Cardiac muscle cell (in vitro differentiated cells and primary cell): ENCODE measurements at regions not wholly inside any gene's neighbourhood (a gene's known extent, or its start where the extent isn't known, plus 50 kb on each side); places are given as distances from the start of the nearest gene placed in this dataset.

Experiments
- DNase-seq, 2 donors: peaks; one replicate each; pipeline versions ENCODE4 v3.0.0 to v3.0.0-alpha.2; 2010 to 2017; ENCODE audit warnings: low read depth in 1 of 2, low spot score in 1 of 2
- H3K27ac ChIP-seq: fragments of 200-600 bp; sonication (generic); 2 replicates; pipeline ENCODE4 v1.5.1; 2016
- H3K27me3 ChIP-seq: fragments of 200-600 bp; sonication (generic); 2 replicates; pipeline ENCODE4 v1.6.0; 2016; ENCODE audit warnings: control low read depth
- H3K36me3 ChIP-seq: fragments of 200-600 bp; sonication (generic); 2 replicates; pipeline ENCODE4 v1.5.1; 2016; ENCODE audit warnings: control low read depth
- H3K4me1 ChIP-seq: fragments of 200-600 bp; sonication (generic); 2 replicates; pipeline ENCODE4 v1.8.1; 2017; ENCODE audit warnings: low read depth, mild to moderate bottlenecking, mixed run types
- H3K4me3 ChIP-seq: fragments of 200-600 bp; sonication (generic); 2 replicates; pipeline ENCODE4 v1.5.1; 2016; ENCODE audit warnings: mild to moderate bottlenecking
- H3K9me3 ChIP-seq: fragments of 200-600 bp; sonication (generic); 2 replicates; pipeline ENCODE4 v1.5.1; 2017; ENCODE audit warnings: low read depth, mild to moderate bottlenecking, control low read depth
- CTCF ChIP-seq: IDR thresholded peaks from 2 replicates; pipeline ENCODE4 v1.5.1; 2012; ENCODE audit warnings: low read depth, mild to moderate bottlenecking, low read length

DNA sequence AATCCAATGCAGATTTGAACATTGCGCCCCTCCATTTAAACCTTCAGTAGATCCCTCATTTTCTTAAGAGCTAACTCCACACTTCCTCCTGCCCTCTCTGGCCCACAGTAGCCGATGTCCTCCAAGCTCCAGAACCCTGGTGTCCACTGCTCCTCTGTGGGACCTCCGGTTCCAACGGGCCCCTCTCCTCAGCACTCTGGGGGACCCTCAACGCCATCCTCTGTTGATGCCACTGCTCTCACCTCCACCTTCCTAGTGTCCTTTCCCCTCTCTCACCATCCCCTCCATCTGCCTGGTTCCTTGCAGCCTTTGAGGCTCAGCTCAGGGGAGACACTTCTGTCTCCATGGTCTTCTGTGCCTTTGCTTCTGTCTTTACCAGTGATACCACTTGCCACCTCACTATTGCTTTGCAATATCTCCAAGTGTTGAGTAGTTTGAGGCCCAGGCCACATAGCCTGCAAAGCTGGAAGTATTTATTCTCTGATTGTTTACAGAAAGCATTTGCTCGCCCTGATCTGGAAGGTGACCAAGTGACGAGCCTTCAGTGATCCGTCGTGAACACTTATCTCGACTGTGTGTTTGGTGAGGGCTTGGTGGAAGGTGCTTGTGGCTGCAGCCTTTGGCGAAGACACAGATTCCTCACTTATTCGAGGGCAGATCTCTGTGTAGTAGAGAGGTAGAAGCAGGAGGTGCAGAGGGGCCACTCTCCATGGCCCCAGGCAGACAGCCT is 104.8 kb upstream of the SHH start:
- no peaks in the 10 kb centered on the region for H3K4me1 ChIP-seq
- H3K36me3 ChIP-seq = no peaks in the 10 kb centered on the region
- no peak overlapping the region for H3K4me3 ChIP-seq
- no peaks in the 10 kb centered on the region for H3K27me3 ChIP-seq
- no peaks in the 10 kb centered on the region for H3K9me3 ChIP-seq
- H3K27ac ChIP-seq = no peak overlapping the region
- no peak for DNase-seq
- no peak for TF ChIP-seq CTCF

- Histone ChIP-seq H3K4me3 (no peak overlapping the region), H3K27ac (no peak overlapping the region), H3K4me1 (no peaks in the 10 kb centered on the region), H3K36me3 (no peaks in the 10 kb centered on the region), H3K27me3 (no peaks in the 10 kb centered on the region), H3K9me3 (no peaks in the 10 kb centered on the region)
- no peak for TF ChIP-seq CTCF
- no peak for DNase-seq
Measured at GRCh38 chr7:155914341-155914740, 102.1 kb upstream of the SHH start.

DNA sequence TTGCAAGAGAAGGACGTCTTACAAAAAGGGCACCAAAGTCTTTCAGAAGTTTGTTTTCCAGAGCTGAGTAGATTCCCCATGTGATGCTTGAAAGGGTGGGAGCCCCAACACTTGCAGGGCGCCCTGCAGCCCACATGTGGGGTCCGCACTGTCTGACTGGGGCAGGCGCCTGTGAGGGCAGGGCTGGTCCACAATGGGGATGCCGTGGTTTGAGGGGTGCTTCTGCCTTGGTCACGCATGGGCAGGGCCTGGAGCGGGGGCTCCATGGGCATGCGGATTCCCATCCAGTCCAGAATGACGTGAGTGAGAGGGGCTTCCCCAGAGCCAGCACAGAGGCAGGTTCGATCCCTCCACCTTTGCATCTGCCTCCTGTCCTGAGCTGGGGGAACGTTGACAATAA is 101.5 kb upstream of the SHH start:
- TF ChIP-seq CTCF = no peak
- H3K27ac ChIP-seq = no peak overlapping the region
- H3K4me3 ChIP-seq = no peak overlapping the region
- no peaks in the 10 kb centered on the region for H3K4me1 ChIP-seq
- H3K27me3 ChIP-seq = no peaks in the 10 kb centered on the region
- DNase-seq = no peak
- H3K9me3 ChIP-seq = no peaks in the 10 kb centered on the region
- no peaks in the 10 kb centered on the region for H3K36me3 ChIP-seq

DNA sequence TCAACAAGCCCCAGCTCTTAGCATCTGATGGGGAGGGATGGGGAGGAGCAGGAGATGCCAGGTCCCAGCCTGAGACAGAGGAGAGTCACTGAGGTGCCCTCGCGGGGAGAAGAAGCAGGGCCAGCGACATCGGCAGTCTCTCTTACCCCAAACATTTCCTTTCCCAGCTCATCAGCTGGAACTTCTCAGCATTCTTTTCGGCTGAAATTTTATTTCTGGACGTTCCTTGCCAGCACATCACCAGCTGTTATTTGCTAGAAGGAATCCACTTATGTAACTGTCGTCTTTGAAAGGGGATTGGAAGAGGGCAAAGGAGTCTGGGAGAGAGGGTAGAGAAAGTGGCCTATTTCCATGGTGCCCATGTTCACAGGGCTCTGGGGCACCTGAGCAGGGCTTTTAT is 101.0 kb upstream of the SHH start:
- Histone ChIP-seq H3K36me3 (no peaks in the 10 kb centered on the region), H3K4me3 (no peak overlapping the region), H3K9me3 (no peaks in the 10 kb centered on the region), H3K27me3 (no peaks in the 10 kb centered on the region), H3K4me1 (no peaks in the 10 kb centered on the region), H3K27ac (no peak overlapping the region)
- no peak for DNase-seq
- TF ChIP-seq CTCF = no peak

DNA sequence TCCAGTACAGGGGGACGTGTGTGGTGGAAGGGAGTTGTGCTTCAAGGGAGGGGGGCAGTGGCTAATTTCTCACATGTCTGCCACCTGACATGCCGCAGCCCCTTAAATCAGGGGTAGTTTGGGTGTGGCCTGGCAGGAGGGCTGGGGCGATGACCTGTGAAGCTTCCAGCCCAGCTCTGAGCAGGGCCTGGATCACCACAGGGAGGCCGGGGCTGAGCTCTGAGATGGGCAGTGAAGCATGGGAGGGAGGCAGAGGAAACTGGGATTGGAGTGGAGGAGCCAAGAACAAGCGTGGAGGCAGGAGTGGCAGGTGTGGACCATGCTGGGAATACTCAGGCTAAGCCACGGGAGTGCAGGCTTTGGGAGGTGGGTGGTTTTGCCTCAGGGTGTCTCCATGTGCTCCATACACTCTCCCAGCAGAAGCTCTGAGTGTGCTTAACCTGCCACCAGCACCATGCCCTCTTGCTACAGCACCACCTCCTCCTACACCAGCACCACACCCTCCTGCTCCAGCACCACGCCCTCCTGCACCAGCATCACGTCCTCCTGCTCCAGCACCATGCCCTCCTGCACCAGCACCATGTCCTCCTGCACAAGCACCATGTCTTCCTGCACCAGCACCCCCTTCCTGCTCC is 99.3 kb upstream of the SHH start:
- Histone ChIP-seq H3K36me3 (no peaks in the 10 kb centered on the region), H3K9me3 (no peaks in the 10 kb centered on the region), H3K27me3 (no peaks in the 10 kb centered on the region), H3K4me1 (no peaks in the 10 kb centered on the region), H3K27ac (no peak overlapping the region), H3K4me3 (no peak overlapping the region)
- DNase-seq = no peak
- TF ChIP-seq CTCF = no peak
